Right lobe of liver (tissue), 6 donors: ENCODE measurements at regions not wholly inside any gene's neighbourhood (a gene's known extent, or its start where the extent isn't known, plus 50 kb on each side); places are given as distances from the start of the nearest gene placed in this dataset.

Experiments used
- ATAC-seq, 4 donors: fragments of 200-7000 bp; cut with Tn5 transposase; one replicate each; pipeline ENCODE4 v1.9.1; 2020; ENCODE audit warnings: mild to moderate bottlenecking in 4 of 4, moderate library complexity in 4 of 4
- DNase-seq, 3 donors: peaks; one replicate each; pipeline ENCODE4 v3.0.0-alpha.2; 2020
- H3K27ac ChIP-seq, 3 donors: fragments of 200-600 bp; one replicate each; pipeline ENCODE4 v1.8.0; 2022
- H3K27me3 ChIP-seq, 2 donors: fragments of 200-600 bp; one replicate each; pipeline ENCODE4 v1.8.0; 2022
- H3K36me3 ChIP-seq, 4 donors: fragments of 200-600 bp; sonication (generic) in 1 of 4; one replicate each; pipeline versions ENCODE4 v1.5.1 to v1.8.0; 2017 to 2022; ENCODE audit warnings: control low read depth in 1 of 4
- H3K4me1 ChIP-seq, 4 donors: fragments of 200-600 bp; sonication (generic) in 1 of 4; one replicate each; pipeline versions ENCODE4 v1.5.1 to v1.8.0; 2017 to 2022; ENCODE audit warnings: control low read depth in 1 of 4
- H3K4me3 ChIP-seq, 3 donors: fragments of 200-600 bp; one replicate each; pipeline ENCODE4 v1.8.0; 2022
- H3K9me3 ChIP-seq, 4 donors: fragments of 200-600 bp; sonication (generic) in 1 of 4; one replicate each; pipeline versions ENCODE4 v1.5.1 to v1.8.0; 2017 to 2022; ENCODE audit warnings: control low read depth in 1 of 4
- CTCF ChIP-seq, 4 donors: fragments of 200-600 bp in 3 of 4; fragments of 450-650 bp in 1 of 4; IDR thresholded peaks; one replicate each; pipeline versions ENCODE4 v1.5.1 to v1.8.0; 2016 to 2022; ENCODE audit warnings: antibody characterized with exemption in 4 of 4, mild to moderate bottlenecking in 2 of 4
- POLR2A ChIP-seq: fragments of 450-650 bp; IDR thresholded peaks from one replicate; pipeline ENCODE4 v1.6.1; 2017; ENCODE audit warnings: antibody characterized with exemption, mild to moderate bottlenecking
- WGBS: methylation state at CpG from one replicate; pipeline ENCODE4 v1.1.6; 2018; ENCODE audit warnings: low coverage, low lambda C conversion rate; ENCODE audit not compliant: insufficient coverage; ENCODE audit errors: missing lambda C conversion rate; 5-methylcytosine and 5-hydroxymethylcytosine counted together
- intact Hi-C, 2 donors: fragments of 100-400 bp; cut with DNase I; formaldehyde crosslinking; loops; one replicate each; pipeline versions ENCODE4 v1.11.2 to v1.14.1; 2022
- donor health status: DM: no; HTN: yes; CAD: no.
- donor health status: DM: no; HTN: no; CAD: no.
- donor health status: DM: no; HTN: no; CAD: no.
- donor health status: DM: no; HTN: yes; CAD: no.
- donor health status: DM: no; HTN: yes; CAD: no.

GRCh38 chr16:65537336-65537735, 415.5 kb upstream of the CDH11 start:
- intact Hi-C loops, result no loop called here
- Histone ChIP-seq H3K27ac (no peak overlapping the region), H3K27me3 (no peaks in the 10 kb centered on the region), H3K4me1 (no peaks in the 10 kb centered on the region), H3K9me3 (no peaks in the 10 kb centered on the region), H3K36me3 (no peaks in the 10 kb centered on the region), H3K4me3 (no peak overlapping the region)
- DNase-seq, result no peak
- no peak for ATAC-seq
- 36% methylated on average over 1 of the region's 1 CpG for WGBS
- TF ChIP-seq POLR2A (no peak), CTCF (IDR thresholded peaks at IDR 0.05) (no peak)

GRCh38 chr16:65534121-65534528, 412.3 kb upstream of the CDH11 start:
- WGBS, result 79% methylated on average over 2 of the region's 2 CpGs
- no peaks in the 10 kb centered on the region for H3K4me1 ChIP-seq
- H3K27me3 ChIP-seq, result no peaks in the 10 kb centered on the region
- ATAC-seq (no peak), DNase-seq (no peak)
- TF ChIP-seq CTCF (IDR thresholded peaks at IDR 0.05), result no peak
- H3K27ac ChIP-seq, result no peak overlapping the region
- no peaks in the 10 kb centered on the region for H3K36me3 ChIP-seq
- no peak overlapping the region for H3K4me3 ChIP-seq
- no peaks in the 10 kb centered on the region for H3K9me3 ChIP-seq
- intact Hi-C loops, result no loop called here

GRCh38 chr16:65532846-65533245, 411.0 kb upstream of the CDH11 start:
- WGBS, result 52% methylated on average over 2 of the region's 2 CpGs
- Histone ChIP-seq H3K9me3 (no peaks in the 10 kb centered on the region), H3K4me1 (no peaks in the 10 kb centered on the region), H3K27me3 (no peaks in the 10 kb centered on the region), H3K4me3 (no peak overlapping the region), H3K27ac (no peak overlapping the region), H3K36me3 (no peaks in the 10 kb centered on the region)
- no peak for DNase-seq
- intact Hi-C loops, result no loop called here
- TF ChIP-seq POLR2A (no peak), CTCF (IDR thresholded peaks at IDR 0.05) (no peak)
- no peak for ATAC-seq

GRCh38 chr16:65532258-65532657, 410.4 kb upstream of the CDH11 start:
- 38% methylated on average over 6 of the region's 6 CpGs for WGBS
- no peaks in the 10 kb centered on the region for H3K9me3 ChIP-seq
- H3K27ac ChIP-seq, result no peak overlapping the region
- no peak for TF ChIP-seq CTCF (IDR thresholded peaks at IDR 0.05)
- TF ChIP-seq POLR2A, result no peak
- no peaks in the 10 kb centered on the region for H3K36me3 ChIP-seq
- peak in 2 of 4 donors; percentile 18 to 38 for ATAC-seq
- no peak for DNase-seq
- intact Hi-C loops, result no loop called here
- no peak overlapping the region for H3K4me3 ChIP-seq
- H3K4me1 ChIP-seq, result no peaks in the 10 kb centered on the region
- no peaks in the 10 kb centered on the region for H3K27me3 ChIP-seq

- no peaks in the 10 kb centered on the region for H3K27me3 ChIP-seq
- no peak overlapping the region for H3K27ac ChIP-seq
- no peaks in the 10 kb centered on the region for H3K9me3 ChIP-seq
- no peaks in the 10 kb centered on the region for H3K36me3 ChIP-seq
- H3K4me1 ChIP-seq, result no peaks in the 10 kb centered on the region
- TF ChIP-seq CTCF (IDR thresholded peaks at IDR 0.05) (no peak), POLR2A (no peak)
- no peak overlapping the region for H3K4me3 ChIP-seq
- 34% methylated on average over 4 of the region's 4 CpGs for WGBS
- ATAC-seq, result no peak
- DNase-seq, result no peak
- intact Hi-C loops, result no loop called here
These were observed 409.6 kb upstream of the CDH11 start for GRCh38 chr16:65531475-65531874.
